ENCODE measurements at regions not wholly inside any gene's neighbourhood (a gene's known extent, or its start where the extent isn't known, plus 50 kb on each side); places are given as distances from the start of the nearest gene placed in this dataset.

GRCh38 chr6:14987490-14987889, 258.4 kb upstream of the JARID2 start:
- no peaks in the 10 kb centered on the region for H3K27me3 ChIP-seq (ENCODE audit: control insufficient read depth, insufficient read depth, low read length)
- no peak for DNase-seq (ENCODE audit: low read depth in 2 of 2)

DNA sequence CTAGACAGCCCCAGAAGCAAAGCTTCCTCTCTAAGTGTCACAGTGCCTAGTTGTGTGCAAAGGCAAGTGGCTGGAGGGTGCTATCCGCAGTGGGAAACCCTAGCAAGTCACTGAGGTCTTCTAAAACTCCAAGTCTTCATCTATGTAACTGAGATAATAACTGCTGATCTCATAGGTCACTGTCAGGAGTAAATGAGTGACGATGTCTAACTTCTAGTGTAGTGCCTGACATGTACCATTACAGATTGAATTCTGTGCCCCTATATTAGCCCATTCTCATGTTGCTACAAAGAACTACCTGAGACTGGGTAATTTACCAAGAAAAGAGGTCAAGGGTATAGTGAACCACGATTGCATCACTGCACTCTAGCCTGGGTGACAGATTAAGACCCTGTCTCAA, 253.5 kb upstream of the JARID2 start:
- H2AFZ ChIP-seq (ENCODE audit: low read length) = no peak overlapping the region
- no peak overlapping the region for H3K9ac ChIP-seq (ENCODE audit: insufficient read depth, low read length)
- H3K27ac ChIP-seq (ENCODE audit: insufficient read depth, low read length) = no peak overlapping the region
- H3K36me3 ChIP-seq (ENCODE audit: control insufficient read depth, insufficient read depth, low read length) = no peaks in the 10 kb centered on the region
- no peak for DNase-seq (ENCODE audit: low read depth in 2 of 2)
- H3K27me3 ChIP-seq (ENCODE audit: control insufficient read depth, insufficient read depth, low read length) = no peaks in the 10 kb centered on the region
- no peaks in the 10 kb centered on the region for H3K4me1 ChIP-seq (ENCODE audit: control insufficient read depth, extremely low read depth, insufficient read depth, low read length)
- no peaks in the 10 kb centered on the region for H3K9me3 ChIP-seq (ENCODE audit: control insufficient read depth, insufficient read depth, low read depth, low read length)
- H3K79me2 ChIP-seq (ENCODE audit: control insufficient read depth, insufficient read depth, low read length) = no peaks in the 10 kb centered on the region
- H4K20me1 ChIP-seq (ENCODE audit: control insufficient read depth, extremely low read depth, insufficient read depth, low read length) = no peaks in the 10 kb centered on the region
- TF ChIP-seq EZH2 (IDR thresholded peaks at IDR 0.05; ENCODE audit: low read length, missing control alignments) = no peak
- TF ChIP-seq, protein P1, sequence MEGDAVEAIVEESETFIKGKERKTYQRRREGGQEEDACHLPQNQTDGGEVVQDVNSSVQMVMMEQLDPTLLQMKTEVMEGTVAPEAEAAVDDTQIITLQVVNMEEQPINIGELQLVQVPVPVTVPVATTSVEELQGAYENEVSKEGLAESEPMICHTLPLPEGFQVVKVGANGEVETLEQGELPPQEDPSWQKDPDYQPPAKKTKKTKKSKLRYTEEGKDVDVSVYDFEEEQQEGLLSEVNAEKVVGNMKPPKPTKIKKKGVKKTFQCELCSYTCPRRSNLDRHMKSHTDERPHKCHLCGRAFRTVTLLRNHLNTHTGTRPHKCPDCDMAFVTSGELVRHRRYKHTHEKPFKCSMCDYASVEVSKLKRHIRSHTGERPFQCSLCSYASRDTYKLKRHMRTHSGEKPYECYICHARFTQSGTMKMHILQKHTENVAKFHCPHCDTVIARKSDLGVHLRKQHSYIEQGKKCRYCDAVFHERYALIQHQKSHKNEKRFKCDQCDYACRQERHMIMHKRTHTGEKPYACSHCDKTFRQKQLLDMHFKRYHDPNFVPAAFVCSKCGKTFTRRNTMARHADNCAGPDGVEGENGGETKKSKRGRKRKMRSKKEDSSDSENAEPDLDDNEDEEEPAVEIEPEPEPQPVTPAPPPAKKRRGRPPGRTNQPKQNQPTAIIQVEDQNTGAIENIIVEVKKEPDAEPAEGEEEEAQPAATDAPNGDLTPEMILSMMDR (conservative IDR thresholded peaks at IDR 0.05 in 1 of 2, IDR thresholded peaks at IDR 0.05 in 1 of 2; ENCODE audit: low read depth in 1 of 2, low read length in 2 of 2) = no peak
- H3K4me2 ChIP-seq (ENCODE audit: extremely low read depth, insufficient read depth, low read length) = no peak overlapping the region
- H3K4me3 ChIP-seq (replicated peaks in 1 of 4; ENCODE audit: control extremely low read depth in 1 of 4, insufficient read depth in 1 of 4, low read depth in 3 of 4, low read length in 4 of 4) = no peak overlapping the region

More at GRCh38 chr6:14987490-14987889, 258.4 kb upstream of the JARID2 start:
- no peaks in the 10 kb centered on the region for H3K9me3 ChIP-seq (ENCODE audit: control insufficient read depth, insufficient read depth, low read depth, low read length)
- no peak overlapping the region for H3K27ac ChIP-seq (ENCODE audit: insufficient read depth, low read length)
- no peaks in the 10 kb centered on the region for H4K20me1 ChIP-seq (ENCODE audit: control insufficient read depth, extremely low read depth, insufficient read depth, low read length)
- no peaks in the 10 kb centered on the region for H3K36me3 ChIP-seq (ENCODE audit: control insufficient read depth, insufficient read depth, low read length)
- H3K79me2 ChIP-seq (ENCODE audit: control insufficient read depth, insufficient read depth, low read length) = no peaks in the 10 kb centered on the region
- TF ChIP-seq, protein P1 (conservative IDR thresholded peaks at IDR 0.05 in 1 of 2, IDR thresholded peaks at IDR 0.05 in 1 of 2; ENCODE audit: low read depth in 1 of 2, low read length in 2 of 2) = no peak
- no peak for TF ChIP-seq EZH2 (IDR thresholded peaks at IDR 0.05; ENCODE audit: low read length, missing control alignments)
- H2AFZ ChIP-seq (ENCODE audit: low read length) = no peak overlapping the region
- no peak overlapping the region for H3K9ac ChIP-seq (ENCODE audit: insufficient read depth, low read length)
- no peak overlapping the region for H3K4me3 ChIP-seq (replicated peaks in 1 of 4; ENCODE audit: control extremely low read depth in 1 of 4, insufficient read depth in 1 of 4, low read depth in 3 of 4, low read length in 4 of 4)
- H3K4me2 ChIP-seq (ENCODE audit: extremely low read depth, insufficient read depth, low read length) = no peak overlapping the region
- H3K4me1 ChIP-seq (ENCODE audit: control insufficient read depth, extremely low read depth, insufficient read depth, low read length) = no peaks in the 10 kb centered on the region

- TF ChIP-seq EZH2 (IDR thresholded peaks at IDR 0.05; ENCODE audit: low read length, missing control alignments) = no peak
- TF ChIP-seq, protein P1 (conservative IDR thresholded peaks at IDR 0.05 in 1 of 2, IDR thresholded peaks at IDR 0.05 in 1 of 2; ENCODE audit: low read depth in 1 of 2, low read length in 2 of 2) = no peak
- H3K9ac ChIP-seq (ENCODE audit: insufficient read depth, low read length) = no peak overlapping the region
- DNase-seq (ENCODE audit: low read depth in 2 of 2) = no peak
- H3K4me3 ChIP-seq (replicated peaks in 1 of 4; ENCODE audit: control extremely low read depth in 1 of 4, insufficient read depth in 1 of 4, low read depth in 3 of 4, low read length in 4 of 4) = no peak overlapping the region
- H3K36me3 ChIP-seq (ENCODE audit: control insufficient read depth, insufficient read depth, low read length) = no peaks in the 10 kb centered on the region
- no peaks in the 10 kb centered on the region for H3K27me3 ChIP-seq (ENCODE audit: control insufficient read depth, insufficient read depth, low read length)
- H2AFZ ChIP-seq (ENCODE audit: low read length) = no peak overlapping the region
- H3K79me2 ChIP-seq (ENCODE audit: control insufficient read depth, insufficient read depth, low read length) = no peaks in the 10 kb centered on the region
- no peaks in the 10 kb centered on the region for H3K4me1 ChIP-seq (ENCODE audit: control insufficient read depth, extremely low read depth, insufficient read depth, low read length)
- no peaks in the 10 kb centered on the region for H4K20me1 ChIP-seq (ENCODE audit: control insufficient read depth, extremely low read depth, insufficient read depth, low read length)
- no peaks in the 10 kb centered on the region for H3K9me3 ChIP-seq (ENCODE audit: control insufficient read depth, insufficient read depth, low read depth, low read length)
- H3K27ac ChIP-seq (ENCODE audit: insufficient read depth, low read length) = no peak overlapping the region
- H3K4me2 ChIP-seq (ENCODE audit: extremely low read depth, insufficient read depth, low read length) = no peak overlapping the region
Measured at GRCh38 chr6:14995208-14995607, 250.7 kb upstream of the JARID2 start.
